ENCODE measurements at regions not wholly inside any gene's neighbourhood (a gene's known extent, or its start where the extent isn't known, plus 50 kb on each side); places are given as distances from the start of the nearest gene placed in this dataset.

- TF ChIP-seq, protein P1, sequence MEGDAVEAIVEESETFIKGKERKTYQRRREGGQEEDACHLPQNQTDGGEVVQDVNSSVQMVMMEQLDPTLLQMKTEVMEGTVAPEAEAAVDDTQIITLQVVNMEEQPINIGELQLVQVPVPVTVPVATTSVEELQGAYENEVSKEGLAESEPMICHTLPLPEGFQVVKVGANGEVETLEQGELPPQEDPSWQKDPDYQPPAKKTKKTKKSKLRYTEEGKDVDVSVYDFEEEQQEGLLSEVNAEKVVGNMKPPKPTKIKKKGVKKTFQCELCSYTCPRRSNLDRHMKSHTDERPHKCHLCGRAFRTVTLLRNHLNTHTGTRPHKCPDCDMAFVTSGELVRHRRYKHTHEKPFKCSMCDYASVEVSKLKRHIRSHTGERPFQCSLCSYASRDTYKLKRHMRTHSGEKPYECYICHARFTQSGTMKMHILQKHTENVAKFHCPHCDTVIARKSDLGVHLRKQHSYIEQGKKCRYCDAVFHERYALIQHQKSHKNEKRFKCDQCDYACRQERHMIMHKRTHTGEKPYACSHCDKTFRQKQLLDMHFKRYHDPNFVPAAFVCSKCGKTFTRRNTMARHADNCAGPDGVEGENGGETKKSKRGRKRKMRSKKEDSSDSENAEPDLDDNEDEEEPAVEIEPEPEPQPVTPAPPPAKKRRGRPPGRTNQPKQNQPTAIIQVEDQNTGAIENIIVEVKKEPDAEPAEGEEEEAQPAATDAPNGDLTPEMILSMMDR (conservative IDR thresholded peaks at IDR 0.05; ENCODE audit: low read depth, low read length), result no peak
- TF ChIP-seq EZH2phosphoT487 (IDR thresholded peaks at IDR 0.05; ENCODE audit: borderline replicate concordance, low read length), result no peak
Observed at GRCh38 chr4:85102606-85103005, 136.1 kb upstream of the WDFY3 start.
